PC-9 (cell line): ENCODE measurements at regions not wholly inside any gene's neighbourhood (a gene's known extent, or its start where the extent isn't known, plus 50 kb on each side); places are given as distances from the start of the nearest gene placed in this dataset.

Source experiments
- EZH2 ChIP-seq: fragments of 200-600 bp; sonication (generic); IDR thresholded peaks from 2 replicates; pipeline ENCODE4 v1.8.0; 2017; ENCODE audit warnings: antibody characterized with exemption, low read depth
- TF ChIP-seq, protein P1 (sequence below): fragments of 200-600 bp; sonication (generic); conservative IDR thresholded peaks from 2 replicates; pipeline ENCODE4 v1.6.1; 2017; ENCODE audit warnings: mixed run types, antibody characterized with exemption, mild to moderate bottlenecking, moderate library complexity

DNA sequence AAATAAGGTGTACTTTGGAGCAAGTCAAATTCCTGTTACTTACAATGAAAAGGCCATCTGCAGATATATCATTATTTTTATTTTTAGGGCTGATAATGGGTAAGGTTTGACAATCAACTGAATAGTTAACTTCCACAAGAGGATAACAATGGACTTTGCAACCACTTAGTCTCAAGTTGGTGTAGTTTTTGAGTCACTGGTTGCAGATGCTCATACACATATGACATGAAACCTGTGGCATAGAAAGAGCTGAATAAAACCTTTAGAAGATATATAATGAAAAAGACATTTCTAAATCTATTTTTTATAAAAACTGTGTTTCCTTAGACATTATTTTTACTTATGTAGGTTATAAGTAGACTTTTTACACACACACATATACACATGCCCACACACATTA lies 2110.9 kb downstream of the PCDH7 start:
- TF ChIP-seq, protein P1, sequence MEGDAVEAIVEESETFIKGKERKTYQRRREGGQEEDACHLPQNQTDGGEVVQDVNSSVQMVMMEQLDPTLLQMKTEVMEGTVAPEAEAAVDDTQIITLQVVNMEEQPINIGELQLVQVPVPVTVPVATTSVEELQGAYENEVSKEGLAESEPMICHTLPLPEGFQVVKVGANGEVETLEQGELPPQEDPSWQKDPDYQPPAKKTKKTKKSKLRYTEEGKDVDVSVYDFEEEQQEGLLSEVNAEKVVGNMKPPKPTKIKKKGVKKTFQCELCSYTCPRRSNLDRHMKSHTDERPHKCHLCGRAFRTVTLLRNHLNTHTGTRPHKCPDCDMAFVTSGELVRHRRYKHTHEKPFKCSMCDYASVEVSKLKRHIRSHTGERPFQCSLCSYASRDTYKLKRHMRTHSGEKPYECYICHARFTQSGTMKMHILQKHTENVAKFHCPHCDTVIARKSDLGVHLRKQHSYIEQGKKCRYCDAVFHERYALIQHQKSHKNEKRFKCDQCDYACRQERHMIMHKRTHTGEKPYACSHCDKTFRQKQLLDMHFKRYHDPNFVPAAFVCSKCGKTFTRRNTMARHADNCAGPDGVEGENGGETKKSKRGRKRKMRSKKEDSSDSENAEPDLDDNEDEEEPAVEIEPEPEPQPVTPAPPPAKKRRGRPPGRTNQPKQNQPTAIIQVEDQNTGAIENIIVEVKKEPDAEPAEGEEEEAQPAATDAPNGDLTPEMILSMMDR: no peak
- TF ChIP-seq EZH2: no peak
